GM19324 (cell line): ENCODE measurements at regions not wholly inside any gene's neighbourhood (a gene's known extent, or its start where the extent isn't known, plus 50 kb on each side); places are given as distances from the start of the nearest gene placed in this dataset.

Experiments used
- ATAC-seq: cut with Tn5 transposase; IDR thresholded peaks from one replicate; pipeline ENCODE4 v1.9.1; 2021; ENCODE audit warnings: mild to moderate bottlenecking, moderate library complexity; ENCODE audit not compliant: unreplicated experiment, low FRiP score

DNA sequence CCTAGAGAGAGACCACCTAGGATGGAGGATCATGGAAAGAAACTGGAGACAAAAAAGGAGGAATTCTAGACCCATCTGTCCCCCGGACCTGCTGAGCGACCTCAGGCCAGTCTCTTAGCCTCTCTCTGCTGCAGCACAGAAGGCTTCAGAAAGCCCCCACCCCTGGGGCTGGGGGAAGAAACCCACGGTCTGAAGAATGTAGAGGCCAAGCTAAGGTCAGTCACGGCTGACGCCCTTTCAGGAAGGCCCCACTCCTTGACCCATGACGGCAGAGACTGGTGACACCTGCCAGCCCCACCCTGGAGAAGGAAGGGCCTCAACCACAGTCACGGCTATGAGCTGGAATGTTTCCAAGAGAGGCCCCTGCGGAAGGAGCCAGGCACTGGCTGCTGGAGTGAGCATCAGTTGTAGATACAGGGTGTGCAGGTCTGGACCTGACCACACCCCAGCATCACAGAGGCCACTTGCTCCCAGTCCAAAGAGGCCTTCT, 120.5 kb upstream of the BOD1 start:
- ATAC-seq: peak; percentile 56

DNA sequence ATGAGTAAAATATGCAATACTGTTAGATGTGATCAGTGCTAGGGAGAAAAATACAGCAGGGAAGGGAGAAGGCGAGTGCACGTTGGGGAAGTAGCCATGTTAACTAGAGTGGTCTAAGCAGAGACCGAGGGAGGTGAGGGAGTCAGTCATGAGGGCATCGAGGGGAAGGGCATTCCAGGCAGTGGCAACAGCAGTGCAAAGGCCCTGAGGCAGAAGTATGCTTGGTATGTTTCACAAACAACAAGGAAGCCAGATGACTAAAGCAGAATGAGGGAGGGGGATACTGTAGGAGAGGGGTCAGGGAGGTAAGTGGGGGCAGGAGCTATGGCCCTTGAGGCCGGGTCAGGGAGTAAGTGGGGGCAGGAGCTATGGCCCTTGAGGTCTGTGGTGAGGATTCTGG, 123.3 kb upstream of the BOD1 start:
- no peak for ATAC-seq

DNA sequence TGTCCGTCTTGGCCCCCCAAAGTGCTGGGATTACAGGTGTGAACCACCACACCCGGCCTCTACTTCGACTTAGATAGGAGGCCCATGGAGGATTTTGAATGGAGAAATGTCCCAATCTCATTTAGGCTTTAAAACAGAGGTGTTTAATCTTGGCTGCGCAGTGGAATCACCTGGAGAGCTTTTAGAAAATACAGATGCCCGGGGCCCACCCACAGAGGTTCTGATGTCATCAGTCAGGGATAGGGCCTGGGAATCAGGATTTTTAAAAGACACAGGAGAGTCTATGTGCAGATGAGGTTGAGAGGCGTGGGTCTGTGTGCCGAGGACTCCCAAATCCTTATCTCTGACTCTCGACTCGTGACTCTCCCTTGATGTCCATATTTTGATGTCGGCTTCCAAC, 124.0 kb upstream of the BOD1 start:
- no peak for ATAC-seq

DNA sequence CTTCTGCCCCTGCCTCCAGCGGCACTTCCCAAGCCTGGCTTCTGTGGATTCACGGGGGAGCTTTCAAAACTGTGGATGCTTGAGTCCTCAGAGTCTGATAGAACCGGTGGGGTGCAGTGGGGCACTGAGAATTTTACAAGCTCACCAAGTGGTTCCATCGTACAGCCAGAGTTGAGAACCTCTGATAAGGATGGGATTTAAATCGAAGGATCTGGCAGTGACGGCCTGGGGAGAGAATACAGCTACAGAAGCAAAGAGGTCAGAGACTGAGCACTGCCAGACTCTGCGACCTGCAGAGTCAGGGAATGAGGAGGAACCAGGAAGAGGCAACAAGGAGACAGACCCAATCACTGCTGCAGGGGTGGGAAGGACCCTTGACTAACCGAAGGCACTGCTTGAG, 124.6 kb upstream of the BOD1 start:
- no peak for ATAC-seq

DNA sequence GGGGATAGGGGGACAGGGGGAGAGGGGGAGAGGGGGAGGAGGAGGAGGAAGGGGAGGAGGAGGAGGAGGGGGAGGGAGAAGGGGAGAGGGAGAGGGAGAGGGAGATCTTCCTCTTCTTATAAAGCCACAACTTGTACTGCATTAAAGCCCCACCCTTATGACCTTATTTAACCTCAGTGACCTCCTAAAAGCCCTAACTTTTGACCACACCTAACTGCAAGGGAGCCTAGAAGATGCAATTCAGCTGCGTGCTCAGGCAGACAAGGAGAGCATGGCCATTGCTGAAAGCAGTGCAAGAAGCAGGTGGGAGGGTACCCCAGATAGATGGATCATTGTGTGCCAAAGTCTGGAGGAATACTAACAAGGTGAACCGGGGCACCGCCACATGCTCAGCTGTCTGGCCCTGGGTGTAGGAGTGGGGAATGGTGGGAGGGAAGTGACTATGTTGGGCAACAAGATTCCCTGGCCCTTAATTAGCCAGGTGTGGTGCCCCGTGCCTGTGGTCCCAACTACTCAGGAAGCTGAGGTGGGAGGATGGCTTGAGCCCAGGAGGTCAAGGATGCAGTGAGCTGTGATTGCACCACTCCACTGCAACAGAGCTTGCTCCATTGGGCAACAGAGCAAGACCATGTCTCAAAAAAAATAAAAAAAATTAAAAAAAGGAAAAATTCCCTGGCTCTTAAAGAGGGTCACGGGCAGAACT, 125.4 kb upstream of the BOD1 start:
- no peak for ATAC-seq

DNA sequence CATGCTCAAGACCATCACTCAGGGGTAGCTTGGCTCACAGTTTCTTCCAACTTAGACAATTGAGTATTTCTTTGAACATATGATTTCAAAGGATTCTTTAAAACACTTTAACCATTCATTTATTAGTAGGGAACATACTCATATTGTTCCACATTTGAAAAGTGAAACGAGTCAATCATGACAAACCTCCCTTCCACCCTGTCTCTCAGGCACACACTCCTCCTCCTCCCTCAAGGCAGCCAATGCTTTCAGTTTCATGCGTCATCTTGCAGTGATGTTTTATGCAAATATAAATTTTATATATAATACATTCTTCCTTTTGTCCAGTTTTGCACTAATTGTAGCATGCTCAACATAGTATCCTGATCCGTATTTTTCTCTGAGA, 126.0 kb upstream of the BOD1 start:
- peak; percentile 48 for ATAC-seq

DNA sequence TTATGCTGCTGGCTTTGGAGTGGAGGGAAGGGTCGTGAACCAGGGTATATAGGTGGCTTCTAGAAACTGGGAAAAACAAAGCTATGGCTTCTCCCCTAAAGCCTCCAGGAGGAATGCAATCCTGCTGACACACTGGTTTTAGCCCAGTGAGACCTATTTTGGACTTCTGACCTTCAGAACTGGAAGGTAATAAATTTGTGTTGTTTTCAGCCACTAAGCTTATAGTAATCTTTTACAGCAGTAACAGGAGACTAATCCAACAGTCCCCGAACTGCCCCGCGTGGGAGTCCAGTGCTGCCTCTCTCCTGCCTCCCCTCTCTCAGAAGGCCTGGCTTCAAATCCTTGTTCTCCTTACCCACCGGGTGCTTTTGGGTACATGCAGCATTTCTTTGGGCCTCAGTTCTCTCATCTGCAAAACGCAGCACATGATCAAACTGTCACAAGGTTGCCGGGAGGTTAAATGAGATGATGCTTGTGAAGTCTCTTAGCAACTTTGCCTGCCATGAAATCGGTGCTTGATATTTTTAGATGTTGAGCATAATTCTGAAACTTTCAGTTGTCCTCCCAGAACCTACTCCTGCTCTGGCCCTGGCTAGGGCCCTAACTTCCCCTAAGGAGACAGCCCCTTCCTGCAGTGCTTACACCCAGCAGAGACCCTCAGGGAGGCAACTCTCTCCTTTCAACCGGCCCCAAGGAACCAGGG, 127.3 kb upstream of the BOD1 start:
- ATAC-seq: no peak

DNA sequence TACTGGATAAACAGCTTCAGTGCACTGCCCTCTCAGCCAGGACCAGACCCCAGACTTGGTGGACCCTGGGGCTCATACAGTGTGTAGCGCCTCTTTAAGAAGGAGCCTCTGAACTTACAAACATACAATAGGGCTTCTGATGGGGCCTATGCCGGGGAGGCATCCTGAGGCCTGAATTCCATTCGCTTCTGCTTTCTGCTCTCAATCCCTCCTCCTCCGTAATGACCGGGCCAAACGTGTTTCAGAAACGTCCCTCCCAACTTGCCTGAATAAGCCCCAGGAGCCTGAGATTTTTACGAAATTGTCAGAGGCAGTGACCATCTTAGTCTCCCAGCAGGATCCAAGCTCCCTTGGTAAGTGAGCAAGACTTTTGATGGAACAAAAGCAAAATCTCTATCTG, 128.1 kb upstream of the BOD1 start:
- ATAC-seq: no peak

DNA sequence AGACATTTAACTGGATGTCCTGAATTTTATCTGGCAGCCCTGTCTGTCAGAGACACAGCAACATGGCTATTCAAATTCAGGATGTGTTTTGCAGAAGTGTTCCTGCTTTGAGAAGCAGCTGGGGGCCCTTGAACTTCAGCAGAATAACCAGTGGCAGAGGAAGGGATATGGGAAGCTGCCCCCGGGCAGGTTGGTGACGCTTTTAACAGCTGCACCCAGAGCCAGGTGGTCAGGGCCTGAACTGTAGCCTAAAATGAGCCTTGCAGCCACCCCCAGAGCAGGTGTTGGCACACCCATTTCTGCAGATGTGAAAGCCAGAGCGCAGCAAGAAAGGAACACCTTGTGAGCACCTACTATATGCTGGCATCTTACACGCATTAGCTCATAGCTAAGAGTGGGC, 128.7 kb upstream of the BOD1 start:
- peak; percentile 53 for ATAC-seq

DNA sequence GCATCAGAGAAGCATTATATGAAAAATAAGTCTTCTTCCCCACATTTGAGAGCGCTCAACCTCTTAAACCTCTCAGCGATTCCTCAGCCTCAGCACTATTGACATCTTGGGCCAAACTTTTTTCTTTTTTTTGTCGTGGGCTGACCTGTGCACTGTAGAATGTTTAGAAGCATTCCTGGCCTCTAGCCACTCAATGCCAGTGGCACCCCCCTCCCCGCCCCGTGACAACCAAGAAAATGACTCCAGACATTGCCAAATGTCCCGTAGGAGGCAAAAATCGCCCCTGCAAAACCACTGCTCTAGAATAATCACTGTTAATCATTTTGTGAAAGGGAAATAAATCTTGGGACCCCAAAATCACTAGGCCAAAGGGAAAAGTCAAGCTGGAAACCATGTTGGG, 129.1 kb upstream of the BOD1 start:
- ATAC-seq: peak; percentile 1

DNA sequence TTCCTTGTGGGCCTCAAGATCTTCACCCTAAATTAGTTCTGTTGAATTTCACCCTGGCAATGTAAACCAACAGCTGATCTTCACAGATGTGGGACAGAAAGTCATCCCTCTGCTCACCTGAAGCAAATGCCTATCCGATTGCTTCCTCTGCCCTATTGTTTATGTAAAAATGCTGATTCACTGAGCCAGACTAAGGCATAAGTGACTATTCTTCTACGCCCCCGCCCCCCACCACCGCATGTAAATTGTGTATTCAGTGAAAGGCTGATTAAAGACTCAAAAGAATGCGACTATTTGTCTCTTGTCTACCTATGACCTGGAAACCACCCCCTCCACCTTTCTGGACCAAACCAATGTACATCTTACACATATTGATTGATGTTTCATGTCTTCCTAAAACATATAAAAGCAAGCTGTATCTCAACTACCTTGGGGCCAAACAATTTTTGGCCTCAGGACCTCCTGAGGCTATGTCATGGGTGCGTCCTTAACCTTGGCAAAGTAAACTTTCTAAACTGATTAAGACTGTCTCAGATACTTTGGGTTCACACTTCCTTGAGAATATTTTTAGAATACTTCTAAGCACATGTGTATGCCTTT, 129.7 kb upstream of the BOD1 start:
- ATAC-seq: no peak

DNA sequence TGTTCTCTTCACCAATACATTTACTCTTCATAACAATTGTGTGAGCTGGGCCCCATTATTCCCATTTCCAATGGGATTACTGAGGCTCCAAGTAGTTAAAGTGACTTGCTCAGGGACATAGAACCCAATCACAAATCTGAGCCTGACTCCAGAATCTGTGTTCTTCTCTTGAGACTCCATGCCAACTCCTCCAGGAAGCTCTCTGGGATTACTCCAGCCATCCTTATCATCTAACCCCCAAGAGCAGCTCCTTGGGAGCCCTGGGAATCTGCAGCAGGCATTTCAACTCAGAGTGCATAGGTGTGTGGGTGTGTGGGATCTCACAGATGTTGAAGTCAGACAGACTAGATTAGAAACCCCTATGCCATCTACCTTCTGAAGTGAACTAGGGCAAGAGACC, 131.4 kb upstream of the BOD1 start:
- no peak for ATAC-seq

DNA sequence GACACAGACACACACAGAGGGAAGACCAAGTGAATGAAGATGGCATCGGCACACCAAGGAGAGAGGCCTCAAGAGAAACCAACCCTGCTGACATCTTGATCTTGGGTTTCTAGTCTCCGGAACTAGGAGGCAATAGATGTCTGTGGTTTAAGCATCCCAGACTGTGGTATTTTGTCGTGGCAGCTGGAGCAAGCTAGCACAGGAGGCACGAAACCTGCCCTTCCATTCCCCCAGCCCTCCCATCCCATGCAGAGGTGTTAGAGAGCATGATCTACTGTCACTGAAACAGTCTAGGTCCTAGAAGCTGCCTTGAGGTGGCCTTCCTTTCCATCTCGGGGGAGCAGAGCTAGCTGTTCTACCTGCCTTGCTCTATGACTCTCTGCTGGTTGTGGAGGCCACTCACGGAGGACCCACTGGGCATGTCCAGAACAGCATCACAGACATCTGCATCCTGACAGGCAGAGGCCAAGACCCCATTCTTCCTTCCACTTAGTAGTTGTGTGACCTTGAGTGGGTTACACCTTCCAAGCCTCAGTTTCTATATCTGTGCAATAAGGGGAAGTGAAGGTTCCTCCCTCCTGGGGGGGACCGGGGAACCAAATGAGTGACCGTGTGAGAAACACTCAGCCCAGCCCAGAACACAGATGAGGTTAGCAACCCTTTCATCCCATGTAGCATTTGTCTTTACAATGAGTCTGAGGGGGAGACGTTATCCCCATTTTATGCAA, 134.3 kb upstream of the BOD1 start:
- ATAC-seq: peak; percentile 66

DNA sequence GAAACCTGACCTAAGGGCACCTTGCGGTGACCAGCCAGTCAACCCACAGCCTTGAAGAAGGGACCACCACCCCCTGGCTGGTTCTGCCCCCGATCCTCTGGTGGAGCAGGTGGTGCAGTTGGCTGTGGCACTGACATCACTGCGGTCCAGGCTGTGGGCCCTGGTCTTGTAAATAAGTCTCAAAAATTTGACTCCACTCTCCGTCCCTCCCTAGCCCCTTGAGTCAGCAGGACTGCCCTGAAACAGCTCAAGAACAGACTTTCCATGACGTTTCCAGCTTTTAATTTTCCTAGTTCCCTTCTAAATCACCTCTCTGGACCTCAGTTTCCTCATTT, 134.8 kb upstream of the BOD1 start:
- peak; percentile 76 for ATAC-seq

DNA sequence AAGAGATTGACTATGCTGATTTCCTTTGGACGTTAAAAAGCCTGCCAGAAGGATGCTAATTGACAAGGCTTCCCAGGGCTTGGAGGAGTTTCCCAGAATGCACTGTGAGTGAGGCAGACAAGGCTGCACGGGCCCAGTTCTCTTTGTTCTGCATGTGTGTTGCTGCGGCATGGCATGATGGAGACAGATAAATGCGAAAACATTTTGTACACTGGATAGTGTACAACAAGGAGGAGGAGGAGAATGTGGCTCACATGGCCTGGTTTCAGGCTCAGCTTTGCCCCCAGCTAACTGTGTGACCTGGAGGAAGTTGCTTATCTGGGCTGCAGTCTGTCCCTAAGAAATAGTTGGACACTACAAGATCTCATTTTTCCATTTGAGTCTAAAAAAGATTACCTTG, 135.5 kb upstream of the CPEB4 start:
- ATAC-seq: no peak

DNA sequence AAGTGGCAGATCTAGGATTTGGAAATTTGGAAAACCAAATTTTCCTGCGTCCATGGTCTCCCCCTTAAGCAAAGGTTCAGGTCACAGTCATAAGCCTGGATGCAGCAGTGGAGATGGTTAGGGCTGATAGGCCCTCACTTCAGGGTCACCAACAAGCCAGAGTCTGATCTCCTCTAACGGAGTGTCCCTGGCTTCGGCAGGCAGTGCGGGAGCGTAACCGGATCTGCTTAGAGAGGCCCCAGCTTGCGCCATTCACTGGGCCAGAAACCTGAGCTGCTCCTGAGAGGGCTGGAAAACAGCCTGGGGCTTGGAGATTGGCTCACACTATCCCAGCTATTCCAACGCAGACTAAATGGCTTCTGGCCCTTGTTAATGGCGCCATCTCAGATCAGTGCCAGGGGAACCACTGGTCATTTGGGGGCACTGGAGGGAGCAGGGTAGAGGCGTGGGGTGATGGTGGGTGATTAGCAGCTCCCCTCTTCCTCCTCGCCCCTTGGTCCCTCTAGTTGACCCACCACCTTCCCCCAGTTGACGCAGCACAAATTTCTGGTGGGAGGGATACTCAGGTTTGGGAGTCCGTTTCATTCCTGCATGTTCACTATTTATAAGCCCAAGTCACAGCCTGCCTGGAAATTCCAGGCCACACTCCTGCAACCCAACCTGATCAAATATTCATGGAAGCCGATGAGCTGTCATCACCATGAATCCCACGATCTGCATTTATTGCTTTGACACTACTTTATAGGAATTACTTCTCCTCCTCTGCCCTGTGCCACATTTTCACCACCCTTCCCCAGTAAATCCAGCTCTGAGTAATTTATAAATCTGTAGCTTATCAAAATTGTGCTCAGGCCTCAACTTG, 134.6 kb upstream of the CPEB4 start:
- no peak for ATAC-seq

DNA sequence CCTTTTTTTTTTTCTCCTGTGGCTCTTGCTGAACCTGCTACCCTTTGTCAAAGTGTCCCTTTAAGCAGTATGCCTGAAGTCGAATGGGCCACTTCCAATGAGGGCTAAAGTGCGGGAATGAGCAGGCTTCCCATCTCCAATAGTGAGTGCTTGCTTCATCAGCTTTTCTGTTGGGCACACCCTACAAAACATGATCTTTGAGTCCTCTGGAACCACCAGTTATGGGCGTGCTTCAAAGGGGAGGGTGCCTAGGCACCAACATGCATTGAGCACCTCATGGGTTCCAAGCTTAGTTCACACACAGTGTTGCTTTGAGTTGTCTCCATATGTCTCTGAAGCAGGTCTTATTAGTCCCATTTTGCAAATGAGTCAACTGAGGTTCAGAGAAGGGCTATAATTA, 132.8 kb upstream of the CPEB4 start:
- no peak for ATAC-seq

DNA sequence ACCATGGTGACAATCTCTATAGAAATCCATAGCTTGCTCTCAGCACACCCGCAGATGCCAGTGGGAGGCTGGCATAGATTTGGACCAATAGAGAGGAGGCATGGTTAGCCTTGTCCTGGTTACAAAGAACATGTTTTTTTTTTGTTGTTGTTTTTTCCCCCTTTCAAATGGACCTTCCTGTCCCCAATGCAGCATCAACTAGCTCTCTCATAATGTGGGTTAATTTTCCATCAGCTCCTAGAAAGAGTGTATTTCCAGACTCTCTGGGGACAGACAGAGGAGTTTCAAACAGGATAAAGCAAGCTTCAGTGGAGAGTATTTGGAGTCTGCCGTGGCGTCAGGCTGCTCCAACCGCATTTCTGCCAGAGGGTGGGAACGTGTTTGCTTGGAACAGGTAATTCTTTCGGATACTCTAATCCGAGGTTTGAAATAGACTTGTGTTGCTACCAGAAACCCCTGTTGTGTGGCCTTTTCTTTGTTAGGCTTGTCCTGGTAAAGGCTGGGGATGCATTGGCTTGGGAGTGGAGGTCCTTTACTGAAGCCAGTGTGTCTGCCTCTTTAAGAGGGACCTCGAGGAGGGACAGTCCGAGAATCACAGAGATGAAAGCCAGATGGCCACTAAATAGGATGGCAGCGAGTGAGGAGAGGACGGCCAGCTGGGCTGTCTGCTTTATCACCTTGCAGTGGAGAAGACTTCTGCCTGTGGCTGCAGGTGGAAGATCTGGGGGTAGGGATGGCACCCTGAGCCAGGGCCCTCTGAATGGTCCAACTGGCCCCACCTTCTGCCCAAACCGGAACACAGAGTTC, 130.5 kb upstream of the CPEB4 start:
- ATAC-seq: no peak

DNA sequence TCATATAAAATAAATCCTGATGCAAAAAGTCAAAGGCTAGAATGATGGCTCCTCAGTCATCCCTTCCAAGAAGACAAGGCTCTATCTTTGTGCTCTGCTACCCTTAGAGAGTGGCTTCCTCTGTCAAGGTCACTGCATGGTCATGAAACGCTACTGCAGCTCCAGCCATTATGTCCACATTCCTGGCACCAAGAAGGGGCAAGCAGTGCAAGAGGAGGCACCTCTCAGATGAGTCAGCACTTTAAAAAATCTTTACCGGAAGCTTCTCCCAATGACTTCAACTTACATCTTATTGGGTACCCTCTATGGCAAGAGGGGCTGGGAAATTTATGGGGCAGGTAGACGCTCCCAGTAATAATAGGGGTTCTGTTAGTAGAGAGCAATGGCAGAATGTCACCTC, 129.5 kb upstream of the CPEB4 start:
- no peak for ATAC-seq

DNA sequence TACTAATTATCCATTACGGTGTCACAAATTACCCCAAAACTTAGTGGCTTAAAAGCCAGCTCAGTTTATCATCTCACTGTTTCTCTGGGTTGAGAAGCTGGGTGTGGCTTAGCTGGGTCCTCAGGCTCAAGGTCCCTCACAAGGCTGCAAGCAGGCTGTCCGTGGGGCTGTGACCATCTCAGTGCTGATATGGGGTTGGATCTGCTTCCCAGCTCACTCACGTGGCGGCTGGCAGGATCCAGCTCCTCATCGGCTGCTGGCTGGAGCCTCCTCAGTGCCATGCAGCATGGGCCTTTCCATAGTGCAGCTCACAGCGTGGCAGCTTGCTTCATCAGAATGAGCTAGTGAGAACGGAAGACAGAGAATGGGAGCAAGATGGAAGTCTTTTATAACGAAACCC, 128.5 kb upstream of the CPEB4 start:
- no peak for ATAC-seq
